ENCODE measurements at regions not wholly inside any gene's neighbourhood (a gene's known extent, or its start where the extent isn't known, plus 50 kb on each side); places are given as distances from the start of the nearest gene placed in this dataset.

- TF ChIP-seq CTCF (IDR thresholded peaks at IDR 0.05; ENCODE audit: low read length) (no peak), EZH2phosphoT487 (IDR thresholded peaks at IDR 0.05; ENCODE audit: low read length) (no peak), EZH2 (optimal IDR thresholded peaks at IDR 0.05; ENCODE audit: low read depth, low read length) (no peak)
Measured at GRCh38 chrX:155767051-155767875, 113.9 kb upstream of the VAMP7 start.
